ENCODE measurements at regions not wholly inside any gene's neighbourhood (a gene's known extent, or its start where the extent isn't known, plus 50 kb on each side); places are given as distances from the start of the nearest gene placed in this dataset.

- TF ChIP-seq GATA3 (IDR thresholded peaks at IDR 0.05; ENCODE audit: low read depth, low read length) (no peak), GATA2 (IDR thresholded peaks at IDR 0.05; ENCODE audit: low read depth, low read length) (no peak)
Observed at GRCh38 chr9:99437145-99437544, 215.1 kb downstream of the SEC61B start.
